GM12874 (cell line): ENCODE measurements at regions not wholly inside any gene's neighbourhood (a gene's known extent, or its start where the extent isn't known, plus 50 kb on each side); places are given as distances from the start of the nearest gene placed in this dataset.

Experiments used
- TF ChIP-seq, protein P1 (sequence below): IDR thresholded peaks from 2 replicates; pipeline ENCODE4 v1.5.1; 2011; ENCODE audit warnings: low read depth, mild to moderate bottlenecking, control low read depth, low read length, moderate library complexity; ENCODE audit not compliant: insufficient read depth

DNA sequence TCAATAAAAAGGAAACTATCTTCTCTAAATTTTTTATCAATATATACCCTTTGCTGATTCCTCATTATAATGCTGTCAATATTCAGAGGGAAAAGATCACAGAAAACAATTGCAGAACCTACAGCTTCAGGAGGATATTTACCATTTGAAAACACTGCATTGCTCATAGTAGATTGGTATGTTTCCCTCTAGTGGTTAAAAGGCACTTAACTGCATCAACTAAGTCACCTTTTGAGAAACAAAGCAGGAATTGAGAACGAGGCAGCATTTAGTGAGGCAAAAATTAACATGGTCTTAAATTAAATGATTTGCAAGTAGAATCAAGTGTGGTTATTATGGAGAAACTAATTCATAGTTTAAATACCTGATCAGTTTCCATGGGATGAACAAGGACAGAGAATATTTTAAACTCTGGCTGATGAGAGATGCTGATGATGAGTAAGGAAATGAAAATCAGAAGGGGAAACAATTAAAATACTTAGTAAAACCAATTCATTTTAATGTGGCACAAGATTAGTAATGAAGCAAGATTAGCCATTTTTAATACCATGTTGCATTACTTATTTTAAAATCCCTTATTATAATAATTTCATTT lies 642.1 kb downstream of the EPHA7 start:
- TF ChIP-seq, protein P1, sequence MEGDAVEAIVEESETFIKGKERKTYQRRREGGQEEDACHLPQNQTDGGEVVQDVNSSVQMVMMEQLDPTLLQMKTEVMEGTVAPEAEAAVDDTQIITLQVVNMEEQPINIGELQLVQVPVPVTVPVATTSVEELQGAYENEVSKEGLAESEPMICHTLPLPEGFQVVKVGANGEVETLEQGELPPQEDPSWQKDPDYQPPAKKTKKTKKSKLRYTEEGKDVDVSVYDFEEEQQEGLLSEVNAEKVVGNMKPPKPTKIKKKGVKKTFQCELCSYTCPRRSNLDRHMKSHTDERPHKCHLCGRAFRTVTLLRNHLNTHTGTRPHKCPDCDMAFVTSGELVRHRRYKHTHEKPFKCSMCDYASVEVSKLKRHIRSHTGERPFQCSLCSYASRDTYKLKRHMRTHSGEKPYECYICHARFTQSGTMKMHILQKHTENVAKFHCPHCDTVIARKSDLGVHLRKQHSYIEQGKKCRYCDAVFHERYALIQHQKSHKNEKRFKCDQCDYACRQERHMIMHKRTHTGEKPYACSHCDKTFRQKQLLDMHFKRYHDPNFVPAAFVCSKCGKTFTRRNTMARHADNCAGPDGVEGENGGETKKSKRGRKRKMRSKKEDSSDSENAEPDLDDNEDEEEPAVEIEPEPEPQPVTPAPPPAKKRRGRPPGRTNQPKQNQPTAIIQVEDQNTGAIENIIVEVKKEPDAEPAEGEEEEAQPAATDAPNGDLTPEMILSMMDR, result peak; percentile 31; the same call in 1 of the 2 replicates

DNA sequence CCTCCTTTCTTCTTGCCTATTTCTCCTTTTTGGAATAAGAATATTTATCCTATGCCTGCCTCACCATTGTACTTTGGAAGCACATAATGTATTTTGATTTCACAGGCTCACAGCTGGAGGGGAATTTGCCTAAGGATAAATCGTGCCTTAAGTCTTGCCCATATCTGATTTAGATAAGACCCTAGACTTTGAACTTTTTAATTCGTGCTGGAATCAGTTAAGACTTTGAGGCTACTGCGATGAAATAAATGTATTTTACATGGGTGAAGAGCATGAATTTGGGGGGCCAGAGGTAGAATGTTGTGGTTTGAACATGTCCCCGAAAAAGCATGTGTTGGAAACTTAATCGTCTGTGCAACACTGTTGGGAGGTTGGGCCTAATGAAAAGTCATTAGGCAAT lies 648.8 kb downstream of the EPHA7 start:
- TF ChIP-seq, protein P1, result no peak

DNA sequence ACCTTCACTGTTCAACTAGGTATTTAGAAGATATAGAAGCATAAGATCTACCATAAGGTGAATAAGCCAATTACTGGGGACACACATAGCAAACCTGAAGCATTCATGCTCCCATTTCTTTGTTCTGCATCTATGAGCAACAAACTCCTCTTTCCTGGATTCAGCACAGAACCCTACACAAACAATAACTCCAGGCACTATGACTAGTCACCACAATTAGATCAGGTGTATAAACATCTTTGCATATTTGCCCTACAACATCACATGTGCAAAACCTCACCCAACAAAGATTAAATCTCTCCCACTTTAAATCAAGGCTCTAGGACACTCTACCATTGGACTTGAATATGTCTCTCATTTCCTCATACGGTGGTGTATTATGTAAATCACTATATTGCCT lies 652.3 kb downstream of the EPHA7 start:
- TF ChIP-seq, protein P1, result no peak

DNA sequence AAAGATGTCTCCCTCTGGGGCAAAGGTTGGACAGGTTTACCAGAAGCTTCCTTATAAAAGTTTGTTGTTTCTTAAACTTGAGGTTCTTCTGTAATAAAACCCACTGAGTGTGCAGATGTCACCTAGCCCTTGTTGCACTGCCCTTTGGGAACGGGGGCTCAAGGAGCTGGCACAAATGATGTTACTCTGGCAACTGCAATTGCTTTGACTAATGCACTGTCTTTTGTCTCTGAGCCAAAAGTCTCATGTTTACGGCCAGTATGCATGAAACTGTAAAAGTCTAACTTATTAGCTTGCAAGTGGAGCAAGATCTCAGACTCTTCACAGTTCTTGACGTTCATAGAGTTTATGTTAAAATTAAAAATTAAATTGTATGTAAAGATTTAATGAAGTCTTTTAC lies 655.7 kb downstream of the EPHA7 start:
- TF ChIP-seq, protein P1, result no peak

DNA sequence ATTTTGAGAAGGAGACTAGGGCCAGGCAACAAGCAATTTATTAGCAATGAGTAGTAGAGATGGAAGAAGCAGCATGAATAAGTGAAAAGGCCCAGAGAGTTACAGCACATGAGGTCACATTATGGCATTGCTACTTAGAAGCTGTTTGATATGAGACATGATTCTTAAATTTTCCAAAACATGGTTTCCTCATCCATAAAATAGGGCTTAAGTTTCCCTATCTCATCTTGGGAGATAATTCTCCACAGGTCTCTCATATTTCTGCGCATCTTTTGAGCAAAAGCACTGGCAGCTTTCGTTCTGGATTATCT lies 656.1 kb downstream of the EPHA7 start:
- TF ChIP-seq, protein P1, result no peak

DNA sequence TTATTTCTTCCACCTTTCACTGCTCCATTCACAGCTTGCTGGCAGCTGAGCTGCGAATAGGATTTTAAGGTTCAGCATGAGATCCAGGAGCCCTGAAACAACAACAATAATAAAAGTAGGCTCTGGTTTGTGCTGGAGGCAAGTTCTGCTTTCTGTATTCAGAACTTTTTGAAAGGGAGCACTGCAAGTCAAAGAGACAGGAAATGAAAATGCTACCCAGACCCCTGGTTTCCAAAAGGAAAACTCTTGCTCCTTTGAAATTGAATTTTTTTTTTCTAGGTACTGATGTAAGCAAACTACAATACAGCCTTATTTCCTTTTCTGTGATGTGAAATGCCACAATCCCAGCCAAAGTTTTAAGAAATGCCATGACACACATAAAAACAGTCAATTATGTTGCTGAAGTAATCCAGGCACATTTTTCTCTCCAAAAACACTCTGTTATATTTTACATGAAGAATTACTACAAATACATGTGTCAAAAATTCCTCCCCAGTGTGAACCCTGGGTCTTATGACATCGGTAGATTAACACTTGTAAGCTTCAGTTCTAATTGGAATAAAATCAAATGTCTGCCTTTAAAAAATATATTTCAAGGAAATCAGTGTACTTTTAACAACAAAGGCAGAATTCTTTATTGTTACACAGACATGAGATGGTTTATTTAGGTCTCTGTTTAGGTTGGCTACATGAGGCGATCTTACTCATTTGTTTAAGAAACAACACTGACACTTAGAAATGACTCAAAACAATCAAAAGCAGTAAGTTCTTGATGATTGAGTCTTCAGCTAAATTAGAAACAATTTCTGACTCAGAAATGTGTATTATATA lies 656.7 kb downstream of the EPHA7 start:
- TF ChIP-seq, protein P1, result no peak

DNA sequence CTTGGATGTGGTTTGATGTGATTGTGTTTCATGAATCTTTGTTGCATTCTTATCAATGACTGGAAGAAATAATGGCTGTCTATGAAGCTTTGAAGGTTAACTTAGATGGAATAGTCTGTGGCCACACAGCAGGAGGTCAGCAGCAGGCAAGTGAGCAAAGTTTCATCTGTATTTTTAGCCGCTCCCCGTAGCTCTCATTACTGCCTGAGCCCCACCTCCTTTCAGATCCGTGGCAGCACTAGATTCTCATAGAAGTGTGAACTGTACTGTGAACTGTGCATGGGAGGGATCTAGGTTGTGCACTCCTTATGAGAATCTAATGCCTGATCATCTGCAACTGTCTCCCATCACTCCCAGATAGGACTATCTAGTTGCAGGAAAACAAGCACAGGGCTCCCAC lies 660.2 kb downstream of the EPHA7 start:
- TF ChIP-seq, protein P1, result no peak
